T-cell (primary cell): ENCODE measurements at regions not wholly inside any gene's neighbourhood (a gene's known extent, or its start where the extent isn't known, plus 50 kb on each side); places are given as distances from the start of the nearest gene placed in this dataset.

Experiments
- ATAC-seq, 4 experiments: fragments of 200-7000 bp in 3 of 4; fragments of 150-1000 bp in 1 of 4; cut with Tn5 transposase; replicated peaks in 1 of 4; 1 replicate in 3 of 4; 2 replicates in 1 of 4; pipeline ENCODE4 v1.10.0; 2021; ENCODE audit warnings: moderate library complexity in 3 of 4, mild to moderate bottlenecking in 2 of 4, moderate number of reproducible peaks in 1 of 4
- CTCF ChIA-PET, 2 donors: fragments of 300-600 bp; sonication (Branson Sonifier 250); formaldehyde crosslinking; loops; one replicate each; lab custom pipeline; 2022; ENCODE audit warnings: antibody characterized with exemption in 2 of 2; lab: Charles Lee
- POLR2A ChIA-PET, 2 donors: fragments of 300-600 bp; sonication (Branson Sonifier 250); formaldehyde crosslinking; loops; one replicate each; lab custom pipeline; 2022; ENCODE audit warnings: antibody characterized with exemption in 2 of 2; lab: Charles Lee
- DNase-seq, 35 experiments: peaks; one replicate each; pipeline versions ENCODE4 v3.0.0 to v3.0.0-alpha.2; 2013 to 2023
- H3K27ac ChIP-seq: one replicate; pipeline ENCODE4 v1.5.1; 2013; ENCODE audit warnings: low read length
- H3K27me3 ChIP-seq, 2 experiments: replicated peaks in 1 of 2; 1 replicate in 1 of 2; 2 replicates in 1 of 2; pipeline versions ENCODE4 v1.6.1 to v1.7.0; 2013; ENCODE audit warnings: low read length in 1 of 2, mixed read lengths in 1 of 2; ENCODE audit not compliant: control insufficient read depth in 2 of 2, insufficient read depth in 2 of 2; ENCODE audit errors: extremely low read depth in 1 of 2
- H3K36me3 ChIP-seq, 2 donors: 1 replicate in 1 of 2; 2 replicates in 1 of 2; pipeline versions ENCODE4 v1.6.1 to v1.7.0; 2013; ENCODE audit warnings: low read length in 1 of 2; ENCODE audit not compliant: control insufficient read depth in 2 of 2, insufficient read depth in 1 of 2; ENCODE audit errors: extremely low read depth in 1 of 2
- H3K4me1 ChIP-seq, 2 experiments: 1 replicate in 1 of 2; 2 replicates in 1 of 2; pipeline versions ENCODE4 v1.6.1 to v1.7.0; 2013; ENCODE audit warnings: low read length in 2 of 2, mixed read lengths in 1 of 2; ENCODE audit not compliant: insufficient read depth in 2 of 2, control insufficient read depth in 1 of 2; ENCODE audit errors: extremely low read depth in 1 of 2
- H3K4me3 ChIP-seq, 2 donors: 1 replicate in 1 of 2; 2 replicates in 1 of 2; pipeline versions ENCODE4 v1.5.1 to v1.7.0; 2013; ENCODE audit warnings: mild to moderate bottlenecking in 2 of 2, low read length in 1 of 2, moderate library complexity in 1 of 2; ENCODE audit not compliant: control insufficient read depth in 1 of 2; ENCODE audit errors: extremely low read depth in 1 of 2
- H3K9me3 ChIP-seq: 2 replicates; pipeline ENCODE4 v1.7.0; 2013
- H3K27ac Mint-ChIP-seq, 2 donors: one replicate each; pipeline ENCODE4 v1.8.0; 2020 to 2021; ENCODE audit warnings: mild to moderate bottlenecking in 2 of 2, mixed read lengths in 2 of 2
- H3K27me3 Mint-ChIP-seq, 2 donors: one replicate each; pipeline ENCODE4 v1.8.0; 2021 to 2022; ENCODE audit warnings: mixed read lengths in 2 of 2
- H3K36me3 Mint-ChIP-seq: one replicate; pipeline ENCODE4 v1.8.0; 2021; ENCODE audit warnings: mixed read lengths
- H3K4me1 Mint-ChIP-seq, 3 donors: one replicate each; pipeline ENCODE4 v1.8.0; 2020 to 2022; ENCODE audit warnings: mixed read lengths in 3 of 3, mild to moderate bottlenecking in 1 of 3
- H3K4me3 Mint-ChIP-seq, 3 donors: one replicate each; pipeline ENCODE4 v1.8.0; 2020 to 2022; ENCODE audit warnings: mild to moderate bottlenecking in 3 of 3, mixed read lengths in 3 of 3, moderate library complexity in 3 of 3
- H3K9me3 Mint-ChIP-seq, 3 donors: one replicate each; pipeline ENCODE4 v1.8.0; 2020 to 2022; ENCODE audit warnings: mixed read lengths in 3 of 3
- WGBS: methylation state at CpG from one replicate; pipeline ENCODE4 v1.1.5; 2013; ENCODE audit warnings: missing lambda C conversion rate; ENCODE audit not compliant: insufficient coverage; 5-methylcytosine and 5-hydroxymethylcytosine counted together

DNA sequence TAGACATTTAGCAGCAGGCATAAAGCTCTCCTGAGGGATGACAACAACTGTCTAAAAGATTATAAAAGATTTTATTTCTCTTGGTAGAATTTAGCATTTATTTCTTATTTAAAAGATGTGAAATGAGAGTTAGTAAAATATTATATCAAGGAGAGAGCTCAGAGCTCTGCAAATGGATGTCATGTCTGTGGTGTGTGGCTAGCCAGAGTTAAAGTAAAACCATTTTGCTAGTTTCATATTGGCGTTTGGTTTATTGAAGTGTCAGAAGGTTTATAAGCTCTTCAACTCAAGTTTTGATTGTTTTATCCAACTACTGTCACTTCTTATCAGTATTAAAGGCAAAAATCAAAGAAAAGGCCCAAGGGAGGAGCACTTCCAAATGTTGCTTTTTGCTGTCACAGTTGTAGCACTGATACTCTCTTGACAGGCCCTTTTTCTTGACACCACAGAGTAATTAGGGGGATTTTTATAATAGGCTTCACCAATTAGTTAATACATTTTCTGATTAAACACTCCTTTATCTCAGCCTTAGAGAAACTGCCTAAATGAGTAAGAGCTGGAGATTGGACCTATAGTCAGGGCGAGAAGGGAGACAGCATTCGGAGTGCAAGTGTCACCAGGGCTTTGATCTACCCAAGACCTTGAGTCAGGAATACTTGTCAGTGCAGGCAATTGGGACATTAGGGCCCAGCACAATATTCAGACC is 233.9 kb downstream of the PTBP2 start:
- H3K4me1 ChIP-seq = no peaks in the 10 kb centered on the region
- H3K4me1 Mint-ChIP-seq = no peaks in the 10 kb centered on the region

DNA sequence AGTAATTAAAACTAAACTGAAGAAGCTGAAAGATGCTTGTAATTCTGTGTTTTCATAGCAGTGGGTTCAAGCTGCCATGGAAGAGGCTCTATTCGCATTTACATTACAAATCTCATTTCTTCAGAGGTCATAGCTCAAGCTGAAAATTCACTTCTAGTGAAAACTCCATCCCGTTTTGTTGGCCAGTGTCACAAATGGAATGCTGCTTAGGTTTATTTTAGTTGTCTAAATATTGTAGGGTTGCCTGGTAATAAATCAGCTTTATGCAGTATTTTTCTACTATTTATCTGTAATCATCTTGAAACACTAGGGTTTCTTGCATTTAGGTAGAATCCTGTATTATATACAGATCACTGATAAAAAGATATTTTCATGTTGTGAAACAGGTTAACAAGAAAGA is 240.6 kb downstream of the PTBP2 start:
- H3K4me3 Mint-ChIP-seq = no peak overlapping the region
- H3K4me1 Mint-ChIP-seq = no peaks in the 10 kb centered on the region
- no CpG with 5 or more reads among the region's 2 CpGs for WGBS
- ChIA-PET CTCF (interaction anchor here in 1 of 2 donors (0.7 to 1.5 kb wide), 3 partner anchors 608 to 1506 kb away, joined by 3 read pairs; no protein-coding TSS in a partner anchor), POLR2A (no interaction called here)
- no peak for DNase-seq
- no peaks in the 10 kb centered on the region for H3K9me3 ChIP-seq
- H3K4me3 ChIP-seq = no peak overlapping the region
- no peaks in the 10 kb centered on the region for H3K9me3 Mint-ChIP-seq
- peaks cover 10 to 14% of the 10 kb centered on the region in 2 donors for H3K27me3 Mint-ChIP-seq
- ATAC-seq = no peak
- H3K27ac ChIP-seq = no peak overlapping the region
- no peaks in the 10 kb centered on the region for H3K4me1 ChIP-seq
- H3K27ac Mint-ChIP-seq = no peak overlapping the region
- no peaks in the 10 kb centered on the region for H3K36me3 ChIP-seq
- no peaks in the 10 kb centered on the region for H3K36me3 Mint-ChIP-seq
- no peaks in the 10 kb centered on the region for H3K27me3 ChIP-seq

More for the DNA sequence above, 233.9 kb downstream of the PTBP2 start:
- ChIA-PET CTCF (interaction anchor here in 1 of 2 donors (0.9 kb wide), 1 partner anchor 10 kb away, joined by 3 read pairs; no protein-coding TSS in a partner anchor), POLR2A (no interaction called here)
- WGBS = 90% methylated on average over 2 of the region's 3 CpGs
- H3K27me3 Mint-ChIP-seq = peaks cover 3 to 10% of the 10 kb centered on the region in 2 donors
- Histone ChIP-seq H3K9me3 (no peaks in the 10 kb centered on the region), H3K27me3 (no peaks in the 10 kb centered on the region), H3K36me3 (no peaks in the 10 kb centered on the region), H3K4me3 (no peak overlapping the region), H3K27ac (no peak overlapping the region)
- no peaks in the 10 kb centered on the region for H3K9me3 Mint-ChIP-seq
- DNase-seq = no peak
- no peaks in the 10 kb centered on the region for H3K36me3 Mint-ChIP-seq
- no peak overlapping the region for H3K4me3 Mint-ChIP-seq
- no peak overlapping the region for H3K27ac Mint-ChIP-seq
- no peak for ATAC-seq

DNA sequence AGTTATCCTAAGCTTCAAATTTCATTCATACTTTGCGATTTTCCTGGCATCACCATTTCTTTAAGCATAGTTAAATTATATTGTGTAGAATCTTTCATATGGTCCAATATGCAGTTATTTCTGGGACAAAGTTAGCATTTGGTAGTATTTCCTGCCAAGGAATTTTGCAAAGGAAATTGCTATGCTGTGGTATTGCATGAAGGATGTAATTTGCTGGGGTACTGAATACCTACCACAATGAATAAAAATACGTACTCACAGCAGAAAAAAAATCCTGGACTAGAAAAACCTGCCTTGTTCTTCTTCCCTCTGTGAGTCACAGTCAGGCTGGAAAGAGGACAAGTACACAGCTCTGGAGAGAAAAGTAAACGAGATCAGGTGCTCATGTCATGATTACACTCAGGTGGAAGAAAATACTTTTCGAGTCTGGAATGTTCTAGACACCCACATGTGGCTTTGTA is 241.2 kb downstream of the PTBP2 start:
- Mint-ChIP-seq H3K4me1 (no peaks in the 10 kb centered on the region), H3K4me3 (no peak overlapping the region), H3K27ac (no peak overlapping the region), H3K9me3 (no peaks in the 10 kb centered on the region), H3K27me3 (peaks cover 11 to 17% of the 10 kb centered on the region in 2 donors), H3K36me3 (no peaks in the 10 kb centered on the region)
- no peaks in the 10 kb centered on the region for H3K9me3 ChIP-seq
- H3K36me3 ChIP-seq = no peaks in the 10 kb centered on the region
- H3K4me3 ChIP-seq = no peak overlapping the region
- ChIA-PET CTCF (interaction anchor here (0.7 to 3.3 kb wide), 3 partner anchors 609 to 1092 kb away, joined by 3 to 12 read pairs (median 3); no protein-coding TSS in a partner anchor), POLR2A (no interaction called here)
- ATAC-seq = no peak
- no CpG with 5 or more reads among the region's 4 CpGs for WGBS
- no peak overlapping the region for H3K27ac ChIP-seq
- DNase-seq = no peak
- H3K4me1 ChIP-seq = no peaks in the 10 kb centered on the region
- H3K27me3 ChIP-seq = no peaks in the 10 kb centered on the region

DNA sequence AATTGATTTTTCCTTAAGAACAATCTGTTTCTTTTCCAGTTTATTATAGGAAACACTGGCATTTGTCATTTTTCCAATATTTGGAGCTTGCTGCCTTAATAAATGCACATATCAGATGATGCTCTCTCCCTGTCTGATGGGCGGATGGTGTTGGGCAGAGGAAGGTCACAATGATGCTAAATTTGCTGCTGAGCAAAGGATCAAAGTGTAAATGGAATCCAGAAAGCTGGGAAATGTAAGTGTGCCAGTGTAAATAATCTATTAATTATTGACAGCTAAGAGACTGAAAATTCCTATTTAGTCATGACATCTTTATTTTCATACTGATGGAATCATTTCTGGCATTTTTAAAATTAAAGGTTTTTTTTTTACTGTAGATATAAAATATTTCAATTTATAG is 243.2 kb downstream of the PTBP2 start:
- Mint-ChIP-seq H3K36me3 (no peaks in the 10 kb centered on the region), H3K4me1 (no peaks in the 10 kb centered on the region), H3K9me3 (no peaks in the 10 kb centered on the region), H3K4me3 (no peak overlapping the region), H3K27ac (no peak overlapping the region), H3K27me3 (peaks cover 19 to 27% of the 10 kb centered on the region in 2 donors)
- 80% methylated on average over 1 of the region's 1 CpG for WGBS
- DNase-seq (no peak), ATAC-seq (no peak)
- no peaks in the 10 kb centered on the region for H3K4me1 ChIP-seq
- CTCF ChIA-PET = interaction anchor here (0.6 to 3.3 kb wide), 11 partner anchors 8 to 1503 kb away, joined by 3 to 15 read pairs (median 4); partner anchors contain the start of gene DPYD (in 1 of the 2)
- no peaks in the 10 kb centered on the region for H3K36me3 ChIP-seq
- H3K4me3 ChIP-seq = no peak overlapping the region
- H3K27ac ChIP-seq = no peak overlapping the region
- no peaks in the 10 kb centered on the region for H3K9me3 ChIP-seq
- peaks cover 0 to 3% of the 10 kb centered on the region in 2 experiments for H3K27me3 ChIP-seq
- POLR2A ChIA-PET = no interaction called here

DNA sequence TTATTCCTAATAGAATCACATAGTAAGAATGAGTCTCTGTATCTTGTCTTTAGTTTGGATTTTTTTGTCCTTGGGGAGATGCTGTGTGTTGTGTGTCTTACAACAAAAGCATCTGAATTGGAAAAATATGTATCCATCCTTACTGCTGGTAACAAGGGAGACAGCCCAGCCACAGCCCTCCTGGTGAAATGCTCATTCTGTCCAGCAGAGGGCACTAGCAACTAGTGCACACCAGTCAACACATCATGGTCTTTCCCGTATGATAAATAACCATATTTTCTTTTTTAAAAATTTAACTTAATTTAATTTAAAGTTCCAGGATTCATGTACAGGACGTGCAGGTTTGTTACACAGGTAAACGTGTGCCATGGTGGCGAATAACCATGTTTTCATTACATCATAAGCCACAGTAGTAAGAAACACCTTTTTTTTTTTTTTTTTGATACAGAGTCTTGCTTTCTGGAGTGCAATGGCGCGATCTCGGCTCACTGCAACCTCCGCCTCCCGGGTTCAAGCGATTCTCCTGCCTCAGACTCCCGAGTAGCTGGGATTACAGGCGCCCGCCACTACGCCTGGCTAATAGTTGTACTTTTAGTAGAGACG is 245.1 kb downstream of the PTBP2 start:
- Mint-ChIP-seq H3K27me3 (peaks cover 31% of the 10 kb centered on the region in 2 donors), H3K27ac (no peak overlapping the region), H3K36me3 (no peaks in the 10 kb centered on the region), H3K9me3 (no peaks in the 10 kb centered on the region), H3K4me3 (no peak overlapping the region), H3K4me1 (no peaks in the 10 kb centered on the region)
- Histone ChIP-seq H3K4me1 (no peaks in the 10 kb centered on the region), H3K27ac (no peak overlapping the region), H3K9me3 (no peaks in the 10 kb centered on the region), H3K27me3 (peaks cover 0 to 3% of the 10 kb centered on the region in 2 experiments), H3K4me3 (no peak overlapping the region), H3K36me3 (no peaks in the 10 kb centered on the region)
- ChIA-PET POLR2A (no interaction called here), CTCF (interaction anchor here in 1 of 2 donors (0.6 to 0.7 kb wide), 4 partner anchors 18 to 955 kb away, joined by 3 to 6 read pairs (median 4); no protein-coding TSS in a partner anchor)
- no CpG with 5 or more reads among the region's 15 CpGs for WGBS
- DNase-seq (peak; percentile 12 to 79 (median 53)), ATAC-seq (peak; percentile 48 to 72 (median 58))

DNA sequence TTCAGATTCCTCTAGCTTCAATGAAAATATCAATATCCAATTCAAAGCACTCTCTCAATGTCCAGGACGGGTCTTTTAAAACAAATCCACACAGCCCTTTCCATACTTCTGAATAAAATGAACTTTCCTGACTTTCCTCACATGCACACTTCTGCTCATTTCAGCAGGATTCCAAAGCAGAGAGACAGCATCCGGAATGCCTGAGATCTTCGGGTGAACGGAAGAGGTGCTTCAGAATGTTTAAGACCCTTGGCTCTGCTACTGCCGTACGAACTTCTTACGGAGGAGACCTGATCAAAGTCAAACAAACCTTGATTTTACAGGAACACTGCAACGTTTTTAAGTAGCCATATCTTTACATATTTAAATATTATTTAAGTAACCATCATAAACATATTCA is 245.7 kb downstream of the PTBP2 start:
- Histone ChIP-seq H3K27me3 (peaks cover 0 to 3% of the 10 kb centered on the region in 2 experiments), H3K9me3 (no peaks in the 10 kb centered on the region), H3K4me1 (no peaks in the 10 kb centered on the region), H3K4me3 (no peak overlapping the region), H3K36me3 (no peaks in the 10 kb centered on the region), H3K27ac (no peak overlapping the region)
- Mint-ChIP-seq H3K4me1 (no peaks in the 10 kb centered on the region), H3K27me3 (peaks cover 28 to 30% of the 10 kb centered on the region in 2 donors), H3K36me3 (no peaks in the 10 kb centered on the region), H3K27ac (no peak overlapping the region), H3K4me3 (no peak overlapping the region), H3K9me3 (no peaks in the 10 kb centered on the region)
- CTCF ChIA-PET = interaction anchor here in 1 of 2 donors (0.6 to 0.7 kb wide), 4 partner anchors 18 to 954 kb away, joined by 3 to 6 read pairs (median 4); no protein-coding TSS in a partner anchor
- DNase-seq (no peak), ATAC-seq (no peak)
- WGBS = 93% methylated on average over 4 of the region's 8 CpGs
- POLR2A ChIA-PET = no interaction called here
